RCC 7860 (cell line): ENCODE measurements at regions not wholly inside any gene's neighbourhood (a gene's known extent, or its start where the extent isn't known, plus 50 kb on each side); places are given as distances from the start of the nearest gene placed in this dataset.
"Not testable (repeated sequence)": the region's sequence is repeated elsewhere in the genome, so short reads cannot be mapped to it uniquely, and the experiment has no call there.

ENCODE experiments used
- DNase-seq: peaks from one replicate; pipeline ENCODE4 v3.0.0-alpha.2; 2015; ENCODE audit warnings: low spot score
- FAIRE-seq: peaks from 2 replicates; lab custom pipeline; 2012; peaks lifted over from hg19 to GRCh38; lab: Jason Lieb, UNC

DNA sequence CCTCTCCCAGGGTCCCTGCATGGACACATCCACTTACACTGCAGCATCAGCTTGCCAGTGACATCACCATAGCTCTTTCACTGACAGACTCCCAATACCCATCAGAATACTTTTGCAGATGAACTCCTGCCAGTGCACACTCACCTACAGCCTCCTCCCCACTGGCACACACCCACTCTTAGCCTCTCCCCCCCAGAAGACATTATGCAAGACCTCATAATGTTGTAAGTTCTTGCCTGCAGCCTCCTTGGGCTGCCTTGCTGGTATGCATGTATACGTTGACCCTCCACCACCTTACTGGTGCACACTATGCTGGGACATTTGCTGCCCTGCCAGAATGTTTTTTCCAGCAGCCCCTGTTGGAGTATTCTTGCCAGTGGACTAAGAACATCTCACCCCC, 324.2 kb downstream of the AEBP2 start:
- FAIRE-seq = no peak

DNA sequence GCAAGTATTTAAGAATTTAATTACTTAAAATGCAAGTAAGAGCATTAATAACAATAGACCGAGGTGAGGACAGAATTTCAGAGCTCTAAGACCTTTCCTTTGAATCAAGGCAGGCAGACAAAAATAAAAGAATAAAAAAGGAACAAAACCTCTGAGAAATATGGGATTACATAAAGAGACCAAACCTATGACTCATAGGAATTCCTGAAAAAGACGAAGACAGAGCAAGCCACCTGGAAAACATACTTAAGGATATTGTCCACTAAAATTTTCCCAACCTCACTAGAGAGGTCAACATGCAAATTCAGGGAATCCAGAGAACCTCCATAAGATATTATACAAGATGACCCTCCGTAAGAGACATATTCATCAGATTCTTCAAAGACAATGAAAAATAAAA, 325.1 kb downstream of the AEBP2 start:
- DNase-seq (no peak), FAIRE-seq (no peak)

More for the DNA sequence above, 324.2 kb downstream of the AEBP2 start:
- no peak for DNase-seq

DNA sequence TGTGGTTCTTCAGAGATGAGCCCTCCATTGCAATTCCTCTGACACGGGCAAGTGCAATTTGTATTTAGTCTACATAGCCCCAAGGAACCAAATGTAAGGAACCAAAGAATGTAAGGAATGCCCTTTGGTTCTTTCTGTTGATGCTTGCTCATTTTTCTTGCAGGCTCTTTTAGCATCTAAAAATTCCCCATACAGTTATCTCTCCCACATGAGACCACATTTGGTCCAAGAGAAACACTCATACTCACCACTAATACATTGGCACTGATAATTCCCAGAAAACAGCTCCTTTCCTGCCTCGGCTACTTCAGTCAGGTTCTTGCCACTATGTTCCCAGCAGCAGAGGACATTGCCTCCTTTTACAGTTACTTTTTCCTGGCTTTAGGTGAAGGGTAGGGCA, 332.6 kb downstream of the AEBP2 start:
- FAIRE-seq (no peak), DNase-seq (no peak)

DNA sequence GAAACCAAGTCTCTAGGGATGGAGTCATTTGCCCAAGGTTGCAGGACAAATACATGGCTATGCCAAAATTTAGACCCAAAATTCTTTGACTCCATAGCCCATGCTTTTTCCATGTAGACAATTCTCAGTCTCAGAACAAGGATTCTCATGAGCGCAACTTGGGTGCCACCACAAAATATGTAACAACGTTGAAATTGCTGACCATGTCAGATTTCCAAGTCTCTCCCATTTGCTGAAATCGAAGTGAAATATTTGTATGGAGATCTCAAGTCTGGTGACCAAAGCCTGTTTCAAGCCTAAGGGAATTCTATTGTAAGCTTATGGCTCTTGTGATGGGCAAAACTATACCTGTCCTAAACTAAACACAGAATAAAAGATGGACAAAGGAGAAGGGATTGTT, 333.5 kb downstream of the AEBP2 start:
- no peak for DNase-seq
- no peak for FAIRE-seq

DNA sequence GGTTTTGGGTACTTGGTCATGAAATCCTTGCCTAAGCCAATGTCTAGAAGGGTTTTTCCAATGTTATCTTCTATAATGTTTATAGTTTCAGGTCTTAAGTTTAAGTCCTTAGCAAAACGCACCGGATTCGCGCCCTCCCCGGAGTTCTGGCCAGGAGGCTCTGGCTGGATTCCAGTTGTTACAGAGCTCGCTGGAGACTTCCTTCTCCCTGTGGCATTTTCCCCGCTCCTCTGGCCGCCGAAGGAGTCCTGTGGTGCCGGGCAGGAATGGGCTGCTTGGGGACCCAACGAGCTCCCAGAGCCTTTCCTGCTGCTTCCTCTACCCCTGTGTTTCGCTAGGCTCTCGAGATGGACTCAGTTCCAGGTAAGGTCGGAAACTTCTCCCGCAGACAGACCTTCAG, 335.9 kb downstream of the AEBP2 start:
- FAIRE-seq = no peak
- DNase-seq = no peak

DNA sequence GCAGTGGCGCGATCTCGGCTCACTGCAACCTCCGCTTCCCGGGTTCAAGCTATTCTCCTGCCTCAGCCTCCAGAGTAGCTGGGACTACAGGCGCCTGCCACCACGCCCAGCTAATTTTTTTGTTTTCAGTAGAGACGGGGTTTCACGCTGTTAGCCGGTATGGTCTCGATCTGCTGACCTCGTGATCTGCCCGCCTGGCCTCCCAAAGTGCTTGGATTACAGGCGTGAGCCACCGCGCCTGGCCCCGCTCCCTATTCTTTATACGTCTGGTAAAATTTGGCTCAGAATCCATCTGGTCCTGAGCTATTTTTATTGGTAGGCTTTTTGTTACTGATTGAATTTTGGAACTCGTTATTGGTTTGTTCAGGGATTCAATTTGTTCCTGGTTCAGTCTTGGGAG, 336.7 kb downstream of the AEBP2 start:
- not testable (repeated sequence) for FAIRE-seq, DNase-seq

DNA sequence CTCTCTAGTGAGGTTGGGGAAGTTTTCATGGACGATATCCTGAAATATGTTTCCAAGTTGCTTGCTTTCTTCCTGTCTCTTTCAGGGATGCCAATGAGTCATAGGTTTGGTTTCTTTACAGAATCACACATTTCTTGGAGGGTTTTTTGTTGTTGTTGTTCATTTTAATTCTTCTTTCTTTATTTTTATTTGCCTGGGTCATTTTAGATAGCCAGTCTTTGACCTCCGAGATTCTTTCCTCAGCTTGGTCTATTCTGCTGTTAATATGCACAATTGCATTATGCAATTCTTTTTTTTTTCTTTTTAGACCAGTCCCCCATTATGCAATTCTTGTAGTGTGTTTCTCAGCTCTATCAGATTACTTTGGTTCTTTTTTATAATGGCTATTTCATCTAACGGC, 338.9 kb downstream of the AEBP2 start:
- DNase-seq (no peak), FAIRE-seq (no peak)

DNA sequence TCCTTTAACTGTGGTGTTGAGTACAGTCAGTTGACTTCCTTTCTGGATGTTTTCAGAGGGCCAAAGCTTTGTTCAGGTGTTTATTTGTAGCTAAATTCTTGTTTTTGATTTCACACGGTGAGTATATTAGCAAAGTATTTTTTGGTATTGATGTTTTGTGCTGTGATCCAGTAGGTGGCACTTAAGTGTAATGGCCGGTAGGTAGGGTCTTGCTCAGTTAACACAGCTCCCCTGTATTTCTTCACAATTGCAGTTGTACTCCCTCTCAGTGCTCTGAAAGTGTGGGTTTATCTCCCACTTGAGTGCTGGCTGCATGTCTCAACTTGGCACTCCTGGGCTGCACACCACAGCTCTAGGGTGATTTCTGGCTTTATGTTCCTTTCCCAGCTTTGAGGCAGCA, 339.5 kb downstream of the AEBP2 start:
- no peak for FAIRE-seq
- no peak for DNase-seq

DNA sequence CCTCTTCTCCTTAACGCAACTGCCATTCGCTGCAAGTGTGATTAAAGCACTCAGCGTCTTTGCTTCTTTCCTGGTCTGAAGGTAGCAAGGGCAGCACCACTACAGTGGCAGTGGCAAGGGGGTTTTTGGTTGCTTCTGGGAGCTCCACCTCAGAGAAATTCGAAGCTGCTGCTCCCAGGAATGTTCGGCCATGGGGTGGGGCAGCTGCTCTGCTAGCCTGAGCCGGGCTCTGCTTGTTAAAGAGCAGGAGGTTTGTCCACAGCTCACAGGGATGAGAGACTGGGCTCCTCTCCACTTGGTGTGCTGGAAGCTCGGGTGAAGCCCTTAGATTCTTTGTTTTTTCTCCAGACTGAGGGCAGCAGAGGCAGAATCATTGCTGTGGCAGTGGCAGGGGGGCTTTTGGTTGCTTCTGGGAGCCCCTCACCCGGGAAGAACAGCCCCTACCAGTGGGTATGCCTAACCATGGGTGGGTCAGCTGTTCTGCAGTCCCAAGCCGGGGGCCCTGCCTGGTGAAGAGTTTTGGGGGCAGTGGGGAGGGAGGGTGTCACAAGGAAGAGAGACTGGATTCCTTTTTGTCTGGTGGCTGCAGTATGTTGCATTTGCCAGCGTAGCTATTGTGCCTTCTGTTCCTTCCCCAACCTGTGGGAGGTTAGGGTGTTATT, 340.2 kb downstream of the AEBP2 start:
- FAIRE-seq = no peak
- DNase-seq = no peak

DNA sequence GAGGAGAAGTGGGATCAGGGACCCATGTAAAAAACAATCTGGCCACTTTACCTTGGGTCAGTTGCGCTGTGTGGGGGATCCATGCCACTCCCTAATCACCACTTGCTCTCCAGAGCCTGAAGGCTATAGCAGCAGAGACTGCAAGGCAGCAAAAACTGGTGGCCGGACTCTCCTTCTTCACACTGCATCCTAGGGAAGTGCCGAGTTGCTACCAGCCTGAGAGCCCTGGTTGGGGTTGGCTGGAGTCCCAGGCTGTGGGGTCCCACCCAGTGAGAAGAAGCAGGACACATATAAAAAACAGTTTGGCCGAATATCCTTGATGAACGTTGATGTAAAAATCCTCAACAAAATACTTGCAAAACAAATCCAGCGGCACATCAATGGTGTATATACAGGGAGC, 341.2 kb downstream of the AEBP2 start:
- FAIRE-seq (no peak), DNase-seq (no peak)

DNA sequence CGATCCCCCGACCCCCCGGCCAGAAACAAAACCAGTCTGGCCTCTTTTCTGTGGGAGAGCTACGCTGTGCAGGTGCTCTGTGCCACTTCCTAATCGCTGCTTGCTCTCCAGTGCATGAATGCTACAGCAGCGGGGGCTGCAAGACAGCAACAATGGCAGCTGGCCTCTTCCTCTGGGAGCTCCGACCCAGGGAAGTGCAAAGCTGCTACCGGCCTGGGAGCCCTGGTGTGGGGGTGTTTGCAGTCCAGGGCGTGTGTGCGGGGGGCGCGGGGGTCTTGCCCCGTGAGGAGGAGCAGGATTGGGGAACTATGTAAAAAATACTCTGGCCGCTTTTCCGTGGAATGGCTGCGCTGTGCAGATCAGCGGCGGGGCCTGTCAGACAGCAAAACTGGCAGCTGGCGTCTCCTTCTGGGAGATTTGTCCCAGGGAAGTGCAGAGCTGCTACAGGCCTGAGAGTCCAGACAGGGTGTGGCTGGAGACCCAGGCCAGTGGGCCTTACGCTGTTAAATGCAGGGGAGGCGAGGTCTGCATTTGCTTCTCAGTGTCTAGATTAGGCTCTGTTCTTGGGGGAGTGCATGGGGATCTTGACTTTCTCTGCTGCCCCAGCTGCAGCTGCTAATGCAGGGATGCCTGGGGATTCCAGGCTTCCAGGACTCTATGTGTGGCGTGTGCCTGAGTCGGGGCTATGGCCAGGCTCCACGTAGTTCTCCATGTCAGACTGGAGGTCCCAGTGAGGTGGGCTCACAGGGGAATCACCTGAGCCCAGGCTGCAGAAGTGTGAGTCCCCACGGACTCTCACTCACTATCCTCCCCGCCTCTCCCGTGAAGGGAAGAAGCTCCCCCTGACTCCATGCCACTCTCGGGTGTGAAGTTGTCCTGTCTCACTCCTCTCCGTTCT, 344.5 kb downstream of the AEBP2 start:
- no peak for DNase-seq
- FAIRE-seq = no peak

DNA sequence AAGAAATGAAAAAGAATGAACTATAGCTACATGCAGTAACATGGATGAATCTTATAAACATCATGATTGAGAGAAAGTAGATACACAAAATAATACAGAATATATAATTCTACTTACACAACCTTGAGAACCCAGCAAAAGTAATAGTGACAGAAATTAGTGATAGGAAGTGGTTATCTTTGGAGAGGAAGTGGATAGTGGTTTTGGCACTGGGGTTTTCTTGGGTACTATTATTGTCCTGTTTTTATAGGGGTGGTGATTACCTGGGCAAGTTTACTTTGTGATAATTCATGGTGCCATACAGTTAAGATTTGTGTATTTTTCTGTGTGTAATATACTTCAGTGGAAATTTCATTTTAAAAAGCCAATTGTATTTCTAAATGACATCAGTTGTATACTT, 352.7 kb downstream of the AEBP2 start:
- no peak for DNase-seq
- no peak for FAIRE-seq

DNA sequence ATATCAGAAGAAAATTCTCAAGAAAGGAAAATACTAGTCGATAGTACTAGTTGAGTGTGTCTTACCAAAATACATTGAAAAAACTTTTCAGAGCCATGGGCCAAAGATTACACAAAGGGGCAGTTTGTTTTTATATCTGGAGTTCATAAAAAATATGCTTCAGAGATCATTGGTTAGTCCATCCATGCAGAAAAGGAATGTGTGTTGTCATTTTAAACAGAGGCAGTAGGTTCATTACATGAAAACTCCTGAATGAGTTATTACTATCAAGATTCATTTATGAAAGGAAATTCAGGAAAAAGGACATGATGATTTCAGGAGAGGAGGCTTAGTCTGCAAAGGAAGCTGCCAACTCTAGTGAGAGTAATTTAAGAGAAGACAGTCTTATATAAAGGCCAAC, 354.8 kb downstream of the AEBP2 start:
- FAIRE-seq (no peak), DNase-seq (peak; percentile 13)

DNA sequence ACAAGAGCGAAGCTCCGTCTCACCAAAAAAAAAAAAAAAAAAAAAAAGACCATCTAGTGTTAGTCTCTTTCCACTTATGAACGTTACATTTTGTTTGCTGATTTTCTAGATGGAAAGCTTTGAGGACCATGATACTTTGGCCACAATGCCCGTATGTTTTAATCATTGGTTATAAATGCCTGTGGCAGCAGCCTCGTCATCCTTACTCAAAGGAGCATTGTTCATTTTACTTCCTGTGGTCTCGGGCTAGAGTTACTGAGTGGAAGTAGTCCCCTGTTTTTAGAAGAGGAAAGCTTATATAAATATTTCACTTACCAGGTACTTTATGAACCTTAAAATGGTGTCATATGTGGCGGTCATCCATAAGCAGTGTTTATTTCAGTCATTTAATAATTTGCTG, 359.9 kb downstream of the AEBP2 start:
- DNase-seq = peak; percentile 51
- peak; percentile 58 for FAIRE-seq

DNA sequence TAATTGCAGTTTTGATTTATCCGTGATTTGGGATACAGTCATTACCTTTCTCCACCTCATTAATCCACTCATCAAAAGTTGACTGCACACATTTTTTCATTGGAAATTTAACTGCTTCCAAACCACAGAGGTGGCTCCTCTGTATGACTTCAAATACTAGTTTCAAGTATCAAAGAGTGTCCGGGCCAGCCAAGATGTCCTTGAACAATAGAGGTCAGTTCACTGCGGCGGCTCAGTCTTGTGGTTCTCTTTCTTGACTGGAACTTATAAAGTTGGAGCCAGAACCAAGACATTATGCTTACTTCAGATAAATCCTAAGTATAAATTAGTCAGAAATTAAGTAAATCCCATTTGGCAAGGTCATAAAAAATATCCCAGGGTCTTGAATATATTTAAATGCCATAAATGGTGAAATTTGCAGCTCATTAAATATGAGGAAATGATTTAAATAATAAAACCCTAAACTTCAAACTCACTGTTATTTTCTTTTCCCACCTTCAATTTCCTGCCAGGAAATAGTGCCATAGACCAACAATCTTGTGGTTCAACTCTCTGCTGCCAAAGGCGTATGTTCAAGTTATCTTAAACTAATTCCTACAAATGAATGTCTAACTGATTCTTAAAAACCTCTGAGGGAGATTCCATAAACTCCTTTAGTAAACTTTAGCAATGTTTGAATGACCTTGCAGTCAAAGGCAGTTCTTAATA, 360.8 kb downstream of the AEBP2 start:
- DNase-seq = peak; percentile 42
- FAIRE-seq = peak; percentile 78

DNA sequence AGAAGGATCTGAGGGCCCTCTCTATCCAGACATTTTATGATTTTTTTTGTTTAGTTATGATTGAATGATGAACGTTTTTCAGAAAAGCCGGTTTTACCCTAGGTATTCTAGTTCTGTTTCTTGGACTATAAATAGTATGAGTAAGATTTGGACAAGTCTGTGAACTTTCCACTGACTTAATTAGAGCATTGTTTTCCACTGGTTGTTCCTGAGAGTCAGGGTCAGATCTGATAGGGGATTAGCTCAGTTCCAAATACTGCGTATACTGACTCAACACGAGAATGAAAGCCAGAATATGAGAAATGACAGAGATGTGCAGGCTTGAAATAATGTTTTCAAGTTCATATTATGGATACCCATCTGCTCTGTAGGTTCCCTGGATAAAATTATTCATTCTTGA, 361.6 kb downstream of the AEBP2 start:
- no peak for FAIRE-seq
- DNase-seq = no peak

DNA sequence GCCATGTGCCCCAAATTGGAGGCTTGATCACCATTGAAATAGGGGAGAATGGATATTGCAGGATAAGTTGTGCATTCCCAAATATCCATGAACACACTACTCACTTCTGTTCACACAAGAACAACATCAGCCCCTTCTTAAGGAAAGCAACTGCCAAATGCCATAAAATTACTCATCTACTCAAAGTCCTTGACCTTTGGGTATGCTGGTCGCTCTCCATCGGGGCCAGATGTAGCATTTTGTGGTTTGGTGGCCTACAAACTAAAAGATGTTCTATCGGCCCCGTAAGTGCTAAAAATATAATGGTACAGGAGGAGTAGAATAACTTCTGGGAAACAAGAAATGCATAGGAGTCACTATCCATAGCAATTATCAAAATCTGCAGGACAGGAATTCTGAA, 362.6 kb downstream of the AEBP2 start:
- no peak for FAIRE-seq
- DNase-seq = no peak

DNA sequence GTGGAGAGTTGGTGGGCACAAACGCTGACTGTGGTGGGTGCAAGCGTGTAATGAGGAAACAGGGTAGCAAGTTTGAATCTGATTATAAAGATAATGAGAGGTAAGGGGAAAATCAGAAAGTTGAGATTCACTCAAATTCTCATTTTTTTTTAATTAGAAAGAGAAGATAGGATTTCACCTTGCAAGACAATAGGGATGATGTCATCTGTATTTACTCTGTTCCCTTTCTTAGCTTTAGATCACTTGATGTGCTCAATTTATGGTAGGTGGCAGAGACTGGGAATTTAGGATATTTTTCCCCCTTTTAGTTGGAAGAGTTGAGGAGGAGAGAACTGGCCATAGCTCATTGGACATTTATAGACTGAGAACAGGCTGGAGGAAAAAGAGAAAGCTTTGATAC, 363.6 kb downstream of the AEBP2 start:
- DNase-seq (no peak), FAIRE-seq (no peak)

DNA sequence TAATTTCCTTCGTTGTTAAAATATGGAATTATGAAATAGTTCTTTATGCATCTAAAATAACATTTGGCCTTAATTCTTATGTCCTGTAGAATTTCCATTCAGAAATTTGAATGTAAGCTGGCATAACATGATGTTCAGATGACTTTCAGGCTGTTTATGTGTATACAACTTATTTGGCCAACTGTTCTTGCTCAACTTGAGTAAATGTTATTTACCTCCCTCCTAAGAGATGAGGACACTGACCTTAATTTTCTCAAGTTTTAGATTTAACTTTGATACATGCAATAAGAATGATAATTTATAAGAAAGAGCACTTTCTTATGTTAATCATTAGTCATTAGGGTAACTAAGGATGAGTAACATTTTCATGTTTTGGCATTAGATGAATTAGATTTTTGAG, 365.4 kb downstream of the AEBP2 start:
- FAIRE-seq (no peak), DNase-seq (no peak)

DNA sequence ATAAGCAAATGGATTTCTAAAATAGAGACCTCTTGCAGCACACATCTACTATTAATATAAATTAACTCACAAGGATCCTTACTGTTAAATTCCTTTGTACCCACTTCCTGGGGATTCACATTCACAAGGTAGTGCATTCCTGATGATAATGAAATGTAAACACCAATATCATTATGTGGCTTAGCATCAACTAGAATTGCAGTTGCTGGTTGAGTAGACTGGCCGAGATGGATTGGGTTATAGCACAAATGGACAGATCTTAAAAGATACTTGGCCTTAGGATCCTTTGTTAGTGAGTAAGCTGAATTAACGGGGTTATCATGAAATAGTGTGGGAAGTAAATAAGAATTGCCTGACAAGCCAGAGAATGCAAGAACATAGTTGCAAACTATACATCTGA, 369.1 kb downstream of the AEBP2 start:
- no peak for DNase-seq
- no peak for FAIRE-seq

DNA sequence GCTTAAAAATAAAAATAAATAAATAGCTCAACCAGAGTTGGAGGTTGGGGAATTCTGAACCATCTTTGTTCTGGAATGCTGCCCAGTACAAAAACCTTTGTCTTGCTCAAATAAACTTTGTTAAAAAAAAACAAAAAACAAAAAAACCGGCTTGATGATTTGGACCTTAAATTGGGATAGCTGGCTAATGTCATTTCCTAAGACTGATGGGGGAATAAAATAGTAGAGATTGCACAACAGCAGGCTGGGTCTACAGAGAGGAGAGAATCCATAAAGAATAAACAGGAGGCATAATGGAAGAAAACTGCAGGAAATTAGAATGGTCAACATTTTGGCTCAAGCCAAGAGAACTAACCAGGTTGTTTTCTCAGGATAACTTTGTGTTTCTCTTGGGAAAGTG, 370.9 kb downstream of the AEBP2 start:
- no peak for FAIRE-seq

DNA sequence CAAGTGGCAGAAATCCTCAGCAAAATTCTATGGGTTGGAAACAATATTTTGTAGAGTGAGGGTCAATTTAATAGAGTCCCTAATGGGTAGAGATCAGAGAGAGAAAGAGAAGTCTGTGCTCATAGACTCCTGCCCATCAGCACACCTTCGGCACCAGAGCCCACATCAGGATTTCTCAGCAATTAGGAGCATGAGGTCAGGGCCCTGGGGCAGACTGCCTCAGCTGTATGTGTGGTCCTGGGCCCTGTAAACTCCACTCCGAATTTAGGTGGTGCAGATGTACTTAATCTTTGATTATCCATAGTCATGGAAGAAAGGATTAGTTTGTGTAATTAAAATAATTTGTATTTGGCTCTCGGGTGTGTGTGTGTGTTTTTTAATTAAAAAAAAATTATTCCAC, 372.6 kb downstream of the AEBP2 start:
- FAIRE-seq = no peak
- DNase-seq = no peak

More for the DNA sequence above, 370.9 kb downstream of the AEBP2 start:
- no peak for DNase-seq
